Left lung (tissue), 4 donors: ENCODE measurements at regions not wholly inside any gene's neighbourhood (a gene's known extent, or its start where the extent isn't known, plus 50 kb on each side); places are given as distances from the start of the nearest gene placed in this dataset.

ENCODE experiments used
- ATAC-seq: fragments of 200-7000 bp; cut with Tn5 transposase; one replicate; pipeline ENCODE4 v1.9.1; 2020; ENCODE audit warnings: moderate library complexity
- DNase-seq, 4 donors: peaks; one replicate each; pipeline ENCODE4 v3.0.0-alpha.2; 2013 to 2020
- H3K27ac ChIP-seq, 2 donors: fragments of 200-600 bp; sonication (generic) in 1 of 2; one replicate each; pipeline versions ENCODE4 v1.5.0 to v1.8.0; 2020 to 2021
- H3K27me3 ChIP-seq, 2 donors: fragments of 200-600 bp; sonication (generic) in 1 of 2; one replicate each; pipeline versions ENCODE4 v1.5.0 to v1.8.0; 2020 to 2021
- H3K36me3 ChIP-seq, 2 donors: fragments of 200-600 bp; sonication (generic) in 1 of 2; one replicate each; pipeline versions ENCODE4 v1.5.0 to v1.8.0; 2020 to 2021
- H3K4me1 ChIP-seq, 2 donors: fragments of 200-600 bp; one replicate each; pipeline ENCODE4 v1.8.0; 2021
- H3K4me3 ChIP-seq, 2 donors: fragments of 200-600 bp; sonication (generic) in 1 of 2; one replicate each; pipeline versions ENCODE4 v1.5.0 to v1.8.0; 2020 to 2021; ENCODE audit warnings: mild to moderate bottlenecking in 1 of 2
- H3K9me3 ChIP-seq, 2 donors: fragments of 200-600 bp; sonication (generic) in 1 of 2; one replicate each; pipeline versions ENCODE4 v1.5.0 to v1.8.0; 2020 to 2021
- intact Hi-C, 2 donors: fragments of 100-400 bp; cut with DNase I; formaldehyde crosslinking; loops; one replicate each; pipeline versions ENCODE4 v1.11.2 to v1.14.2; 2022
- TF ChIP-seq, protein P1 (sequence below), 2 donors: fragments of 200-600 bp; sonication (generic) in 1 of 2; IDR thresholded peaks; one replicate each; pipeline versions ENCODE4 v1.5.0 to v1.8.0; 2021; ENCODE audit warnings: antibody characterized with exemption in 2 of 2
- donor health status: DM: no; HTN: yes; CAD: no.
- donor health status: DM: no; HTN: no; CAD: no.

DNA sequence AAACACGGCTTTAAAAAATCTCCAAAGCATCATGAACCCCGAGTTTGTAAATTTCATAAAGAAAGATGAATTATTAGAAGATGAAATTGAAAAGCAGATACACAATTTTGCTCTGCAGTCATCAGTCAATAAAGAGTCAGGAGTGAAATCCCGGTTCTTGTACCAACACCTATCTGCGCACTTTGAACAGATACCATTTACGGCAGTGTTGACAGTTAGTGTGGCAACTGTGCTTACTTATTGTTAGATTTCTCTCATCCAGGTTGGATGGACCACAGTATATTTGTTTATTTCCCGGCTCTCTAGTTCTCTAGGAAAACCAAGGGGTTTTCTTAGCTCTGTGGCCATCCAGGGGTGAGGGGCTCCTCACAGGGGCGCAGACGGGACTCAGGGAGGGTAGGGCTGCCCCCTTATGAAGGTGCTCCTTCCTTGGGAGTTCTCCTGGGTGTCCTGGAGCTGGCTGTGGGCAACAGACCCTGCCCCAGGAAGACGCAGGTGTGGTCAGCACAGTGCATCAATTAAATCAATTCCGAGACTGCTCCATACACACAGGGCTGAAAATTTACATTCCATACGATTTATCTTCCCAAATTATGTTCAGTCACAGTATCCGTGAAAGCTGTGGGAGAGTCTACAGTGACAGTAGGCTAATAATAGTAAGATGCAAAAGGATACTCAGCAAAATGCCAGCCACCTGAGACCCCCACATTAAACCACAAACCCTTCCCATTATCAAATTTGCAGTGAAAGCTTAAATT, 107.0 kb upstream of the C1QTNF9B start:
- DNase-seq: no peak
- Histone ChIP-seq H3K27ac (no peak overlapping the region), H3K9me3 (no peaks in the 10 kb centered on the region), H3K36me3 (no peaks in the 10 kb centered on the region), H3K4me1 (peaks cover 0 to 8% of the 10 kb centered on the region in 2 donors), H3K4me3 (no peak overlapping the region), H3K27me3 (no peaks in the 10 kb centered on the region)
- TF ChIP-seq, protein P1, sequence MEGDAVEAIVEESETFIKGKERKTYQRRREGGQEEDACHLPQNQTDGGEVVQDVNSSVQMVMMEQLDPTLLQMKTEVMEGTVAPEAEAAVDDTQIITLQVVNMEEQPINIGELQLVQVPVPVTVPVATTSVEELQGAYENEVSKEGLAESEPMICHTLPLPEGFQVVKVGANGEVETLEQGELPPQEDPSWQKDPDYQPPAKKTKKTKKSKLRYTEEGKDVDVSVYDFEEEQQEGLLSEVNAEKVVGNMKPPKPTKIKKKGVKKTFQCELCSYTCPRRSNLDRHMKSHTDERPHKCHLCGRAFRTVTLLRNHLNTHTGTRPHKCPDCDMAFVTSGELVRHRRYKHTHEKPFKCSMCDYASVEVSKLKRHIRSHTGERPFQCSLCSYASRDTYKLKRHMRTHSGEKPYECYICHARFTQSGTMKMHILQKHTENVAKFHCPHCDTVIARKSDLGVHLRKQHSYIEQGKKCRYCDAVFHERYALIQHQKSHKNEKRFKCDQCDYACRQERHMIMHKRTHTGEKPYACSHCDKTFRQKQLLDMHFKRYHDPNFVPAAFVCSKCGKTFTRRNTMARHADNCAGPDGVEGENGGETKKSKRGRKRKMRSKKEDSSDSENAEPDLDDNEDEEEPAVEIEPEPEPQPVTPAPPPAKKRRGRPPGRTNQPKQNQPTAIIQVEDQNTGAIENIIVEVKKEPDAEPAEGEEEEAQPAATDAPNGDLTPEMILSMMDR (IDR thresholded peaks at IDR 0.05): no peak
- intact Hi-C loops: no loop called here
- ATAC-seq: no peak

DNA sequence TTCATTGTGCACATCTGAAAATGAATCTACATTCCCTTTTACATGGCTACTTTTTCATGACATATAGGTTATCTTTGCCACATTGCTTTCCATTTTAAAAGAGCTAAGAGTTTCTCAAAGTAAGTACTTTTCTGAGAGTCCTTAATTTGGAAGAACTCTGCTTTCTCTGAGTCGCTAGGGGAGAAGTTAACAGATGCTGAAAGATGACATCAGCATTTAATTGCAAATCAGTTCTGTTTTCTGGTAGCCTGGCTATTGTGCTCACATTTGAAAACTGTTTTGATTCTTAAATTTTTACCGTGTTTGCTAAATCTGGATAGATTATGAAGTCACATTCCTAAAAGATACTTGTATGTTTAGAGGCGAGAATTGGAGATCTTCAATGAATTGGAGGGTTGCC, 107.7 kb upstream of the C1QTNF9B start:
- Histone ChIP-seq H3K9me3 (no peaks in the 10 kb centered on the region), H3K27me3 (no peaks in the 10 kb centered on the region), H3K4me3 (no peak overlapping the region), H3K4me1 (peaks cover 0 to 8% of the 10 kb centered on the region in 2 donors), H3K27ac (no peak overlapping the region), H3K36me3 (no peaks in the 10 kb centered on the region)
- intact Hi-C loops: no loop called here
- DNase-seq (no peak), ATAC-seq (no peak)
- TF ChIP-seq, protein P1 (IDR thresholded peaks at IDR 0.05): no peak

DNA sequence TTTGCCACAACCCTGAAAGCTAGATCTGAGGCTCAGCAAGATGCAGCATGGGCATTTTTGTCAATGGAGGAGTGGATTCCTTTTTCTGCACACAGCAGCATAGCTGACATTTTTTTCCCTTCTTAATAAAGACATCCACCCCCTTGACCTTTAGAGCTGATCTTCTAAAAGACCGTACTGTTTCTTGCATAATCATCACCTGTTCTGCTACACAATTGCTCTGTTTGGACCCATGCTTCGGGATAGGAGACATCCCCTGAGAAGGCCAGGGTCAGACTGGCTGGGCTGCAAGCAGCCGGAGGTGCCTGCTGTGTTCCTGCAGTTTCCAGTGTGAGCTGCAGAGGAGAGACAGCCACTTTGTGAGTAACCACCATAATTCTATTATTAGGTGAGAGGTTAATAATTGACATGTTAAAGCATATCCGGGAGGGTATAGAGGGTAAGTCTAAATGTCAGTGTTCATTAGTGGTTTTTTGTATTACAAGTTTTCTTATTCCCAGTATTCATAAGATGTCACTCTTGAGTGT, 108.5 kb upstream of the C1QTNF9B start:
- ATAC-seq (peak; percentile 61), DNase-seq (no peak)
- TF ChIP-seq, protein P1 (IDR thresholded peaks at IDR 0.05): no peak
- Histone ChIP-seq H3K27me3 (no peaks in the 10 kb centered on the region), H3K9me3 (no peaks in the 10 kb centered on the region), H3K4me3 (no peak overlapping the region), H3K4me1 (peaks cover 0 to 8% of the 10 kb centered on the region in 2 donors), H3K36me3 (no peaks in the 10 kb centered on the region), H3K27ac (no peak overlapping the region)
- intact Hi-C loops: no loop called here

DNA sequence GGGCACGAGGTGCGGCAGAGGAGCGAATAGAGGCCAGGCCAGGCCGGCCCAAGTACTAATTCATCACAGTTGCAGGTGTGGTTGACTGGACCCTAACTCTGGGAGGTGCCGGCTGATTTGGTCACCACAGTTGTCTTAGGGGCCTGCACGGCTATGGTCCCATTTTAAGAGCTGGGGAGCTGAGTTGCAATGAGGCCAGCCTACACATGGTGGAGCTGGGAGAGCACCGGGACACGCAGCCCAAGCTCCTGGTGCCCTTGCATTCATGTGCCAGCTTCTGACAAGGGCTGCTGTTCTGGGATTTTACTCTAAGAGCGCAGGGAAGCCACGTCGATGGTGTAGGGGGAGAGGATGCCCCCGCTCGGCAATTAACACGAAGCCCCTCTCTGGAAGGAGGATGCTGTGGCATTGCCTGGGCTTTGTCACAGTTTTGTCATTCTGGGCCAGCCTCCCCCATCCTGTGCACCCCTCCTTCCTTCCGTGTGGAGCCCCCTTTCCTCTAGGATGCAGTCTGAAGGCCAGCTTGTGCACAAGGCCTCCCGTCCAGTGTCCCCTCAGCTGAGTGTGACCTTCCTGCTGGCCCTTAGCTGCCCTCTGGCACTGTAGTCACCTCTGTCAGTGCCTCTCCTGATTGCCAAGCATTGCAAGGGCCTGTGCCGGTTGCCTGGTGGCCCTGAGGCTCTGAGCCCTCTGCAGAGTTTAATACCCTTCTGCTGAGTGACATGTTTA, 109.4 kb upstream of the C1QTNF9B start:
- peaks cover 0 to 8% of the 10 kb centered on the region in 2 donors for H3K4me1 ChIP-seq
- ATAC-seq (no peak), DNase-seq (no peak)
- no peaks in the 10 kb centered on the region for H3K36me3 ChIP-seq
- no peaks in the 10 kb centered on the region for H3K27me3 ChIP-seq
- TF ChIP-seq, protein P1 (IDR thresholded peaks at IDR 0.05): no peak
- no peaks in the 10 kb centered on the region for H3K9me3 ChIP-seq
- H3K27ac ChIP-seq: no peak overlapping the region
- intact Hi-C loops: no loop called here
- H3K4me3 ChIP-seq: no peak overlapping the region

DNA sequence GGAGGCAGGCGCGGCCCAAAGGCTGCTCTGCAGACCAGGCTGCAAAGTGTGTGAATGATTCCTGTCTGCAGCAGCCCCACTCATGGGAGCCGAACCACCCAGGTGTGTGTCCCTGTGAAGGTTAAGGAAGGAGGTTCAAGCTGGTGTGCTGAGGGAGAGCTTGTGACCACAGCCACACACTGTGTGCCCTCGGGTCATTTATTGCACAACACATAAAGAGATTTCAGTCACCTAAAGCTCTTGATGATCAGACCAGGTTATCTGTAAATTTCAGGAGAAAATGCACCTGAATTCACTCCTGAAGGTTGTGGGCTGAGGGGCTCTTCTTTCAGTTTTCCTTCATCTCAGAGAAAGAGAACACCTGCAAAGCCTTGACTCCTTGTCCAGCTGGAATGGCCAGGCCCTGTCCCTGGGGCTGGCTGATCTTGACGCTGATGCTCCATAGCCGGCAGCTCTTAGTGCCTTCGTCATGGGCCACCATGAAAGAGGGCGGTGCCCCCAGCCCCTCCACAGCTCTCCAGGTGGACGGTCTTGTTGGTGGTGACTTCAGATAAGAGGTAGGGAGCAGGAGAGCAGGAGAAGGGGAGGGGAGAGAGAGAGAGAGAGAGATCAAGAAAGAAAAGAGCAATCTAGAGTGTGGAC, 110.8 kb upstream of the C1QTNF9B start:
- ATAC-seq: no peak
- Histone ChIP-seq H3K36me3 (no peaks in the 10 kb centered on the region), H3K9me3 (no peaks in the 10 kb centered on the region), H3K4me3 (no peak overlapping the region), H3K27ac (no peak overlapping the region), H3K4me1 (peaks cover 0 to 8% of the 10 kb centered on the region in 2 donors), H3K27me3 (no peaks in the 10 kb centered on the region)
- intact Hi-C loops: no loop called here
- TF ChIP-seq, protein P1 (IDR thresholded peaks at IDR 0.05): no peak
- no peak for DNase-seq
